Stomach (tissue), 4 donors: ENCODE measurements at regions not wholly inside any gene's neighbourhood (a gene's known extent, or its start where the extent isn't known, plus 50 kb on each side); places are given as distances from the start of the nearest gene placed in this dataset.

ENCODE experiments used
- CTCF ChIP-seq, 7 experiments: fragments of 450-650 bp in 4 of 7; fragments of 200-600 bp in 3 of 7; sonication (generic) in 3 of 7; IDR thresholded peaks; one replicate each; pipeline ENCODE4 v1.5.1; 2016 to 2019; ENCODE audit warnings: antibody characterized with exemption in 7 of 7, control low read depth in 2 of 7, mild to moderate bottlenecking in 1 of 7
- EP300 ChIP-seq: sonication (generic); formaldehyde crosslinking; IDR thresholded peaks from one replicate; pipeline ENCODE4 v1.6.1; 2017; ENCODE audit warnings: antibody characterized with exemption

- TF ChIP-seq EP300 (no peak), CTCF (IDR thresholded peaks at IDR 0.05) (no peak)
These were observed 101.1 kb downstream of the YTHDF1 start for GRCh38 chr20:63114693-63115311.
